Trophoblast cell (in vitro differentiated cells and primary cell): ENCODE measurements at regions not wholly inside any gene's neighbourhood (a gene's known extent, or its start where the extent isn't known, plus 50 kb on each side); places are given as distances from the start of the nearest gene placed in this dataset.

Source experiments
- DNase-seq, 2 donors: peaks; one replicate each; pipeline ENCODE4 v3.0.0-alpha.2; 2016
- H2AFZ ChIP-seq: 2 replicates; pipeline ENCODE4 v1.6.1; 2013; ENCODE audit warnings: low read length, moderate library complexity, mild to moderate bottlenecking; ENCODE audit not compliant: insufficient read depth, poor library complexity
- H2AK5ac ChIP-seq: 2 replicates; pipeline ENCODE4 v1.6.1; 2013; ENCODE audit warnings: mild to moderate bottlenecking, low read length
- H2BK120ac ChIP-seq: 2 replicates; pipeline ENCODE4 v1.6.1; 2013; ENCODE audit warnings: low read length, mild to moderate bottlenecking, moderate library complexity; ENCODE audit not compliant: insufficient read depth, poor library complexity
- H2BK12ac ChIP-seq: 2 replicates; pipeline ENCODE4 v1.6.1; 2013; ENCODE audit warnings: mild to moderate bottlenecking, low read length, moderate library complexity
- H2BK5ac ChIP-seq: 2 replicates; pipeline ENCODE4 v1.6.1; 2013; ENCODE audit warnings: low read length, low read depth, moderate library complexity, mild to moderate bottlenecking; ENCODE audit not compliant: poor library complexity
- H3K14ac ChIP-seq: 2 replicates; pipeline ENCODE4 v1.6.1; 2013; ENCODE audit warnings: mild to moderate bottlenecking, low read length
- H3K18ac ChIP-seq: 2 replicates; pipeline ENCODE4 v1.6.1; 2013; ENCODE audit warnings: mild to moderate bottlenecking, low read length
- H3K23ac ChIP-seq: 2 replicates; pipeline ENCODE4 v1.6.1; 2013; ENCODE audit warnings: low read length
- H3K27ac ChIP-seq: 2 replicates; pipeline ENCODE4 v1.5.1; 2013; ENCODE audit warnings: low read depth, mild to moderate bottlenecking, inconsistent platforms, low read length, moderate library complexity
- H3K27me3 ChIP-seq: 2 replicates; pipeline ENCODE4 v1.6.1; 2013; ENCODE audit warnings: inconsistent platforms, mild to moderate bottlenecking, low read length, moderate library complexity; ENCODE audit not compliant: insufficient read depth
- H3K36me3 ChIP-seq, 2 experiments: 1 replicate in 1 of 2; 2 replicates in 1 of 2; pipeline ENCODE4 v1.6.1; 2013; ENCODE audit warnings: low read length in 2 of 2, mild to moderate bottlenecking in 2 of 2, moderate library complexity in 1 of 2; ENCODE audit not compliant: insufficient read depth in 2 of 2, control insufficient read depth in 1 of 2
- H3K4ac ChIP-seq: 2 replicates; pipeline ENCODE4 v1.6.1; 2013; ENCODE audit warnings: low read depth, mild to moderate bottlenecking, low read length, moderate library complexity
- H3K4me1 ChIP-seq, 2 experiments: 1 replicate in 1 of 2; 2 replicates in 1 of 2; pipeline ENCODE4 v1.6.1; 2013; ENCODE audit warnings: low read length in 2 of 2, mild to moderate bottlenecking in 2 of 2, moderate library complexity in 1 of 2; ENCODE audit not compliant: insufficient read depth in 2 of 2, control insufficient read depth in 1 of 2
- H3K4me2 ChIP-seq: 2 replicates; pipeline ENCODE4 v1.6.1; 2013; ENCODE audit warnings: inconsistent platforms, mild to moderate bottlenecking, low read length, moderate library complexity
- H3K4me3 ChIP-seq: 2 replicates; pipeline ENCODE4 v1.5.1; 2013; ENCODE audit warnings: mild to moderate bottlenecking, low read depth, low read length, inconsistent platforms
- H3K79me1 ChIP-seq: one replicate; pipeline ENCODE4 v1.6.1; 2013; ENCODE audit warnings: low read length
- H3K79me2 ChIP-seq: 2 replicates; pipeline ENCODE4 v1.6.1; 2013; ENCODE audit warnings: low read length, mild to moderate bottlenecking; ENCODE audit not compliant: control insufficient read depth, insufficient read depth, poor library complexity
- H3K9ac ChIP-seq: 2 replicates; pipeline ENCODE4 v1.6.1; 2013; ENCODE audit warnings: mild to moderate bottlenecking, low read length
- H3K9me3 ChIP-seq: 2 replicates; pipeline ENCODE4 v1.6.1; 2013; ENCODE audit warnings: low read depth, mild to moderate bottlenecking, control low read depth, inconsistent platforms, low read length; ENCODE audit not compliant: insufficient read depth
- H4K12ac ChIP-seq: 2 replicates; pipeline ENCODE4 v1.6.1; 2013; ENCODE audit warnings: low read depth, mild to moderate bottlenecking, low read length, moderate library complexity
- H4K8ac ChIP-seq: 2 replicates; pipeline ENCODE4 v1.6.1; 2013; ENCODE audit warnings: low read depth, mild to moderate bottlenecking, low read length, moderate library complexity
- H4K91ac ChIP-seq: one replicate; pipeline ENCODE4 v1.6.1; 2013; ENCODE audit warnings: low read depth, mild to moderate bottlenecking, low read length, moderate library complexity
- WGBS: extraction: QIAGEN DNeasy Blood & Tissue Kit; methylation state at CpG from one replicate; pipeline ENCODE4 v1.1.7; 2013; ENCODE audit warnings: missing lambda C conversion rate; ENCODE audit not compliant: insufficient read length, insufficient coverage; ENCODE audit errors: extremely low coverage; 5-methylcytosine and 5-hydroxymethylcytosine counted together

DNA sequence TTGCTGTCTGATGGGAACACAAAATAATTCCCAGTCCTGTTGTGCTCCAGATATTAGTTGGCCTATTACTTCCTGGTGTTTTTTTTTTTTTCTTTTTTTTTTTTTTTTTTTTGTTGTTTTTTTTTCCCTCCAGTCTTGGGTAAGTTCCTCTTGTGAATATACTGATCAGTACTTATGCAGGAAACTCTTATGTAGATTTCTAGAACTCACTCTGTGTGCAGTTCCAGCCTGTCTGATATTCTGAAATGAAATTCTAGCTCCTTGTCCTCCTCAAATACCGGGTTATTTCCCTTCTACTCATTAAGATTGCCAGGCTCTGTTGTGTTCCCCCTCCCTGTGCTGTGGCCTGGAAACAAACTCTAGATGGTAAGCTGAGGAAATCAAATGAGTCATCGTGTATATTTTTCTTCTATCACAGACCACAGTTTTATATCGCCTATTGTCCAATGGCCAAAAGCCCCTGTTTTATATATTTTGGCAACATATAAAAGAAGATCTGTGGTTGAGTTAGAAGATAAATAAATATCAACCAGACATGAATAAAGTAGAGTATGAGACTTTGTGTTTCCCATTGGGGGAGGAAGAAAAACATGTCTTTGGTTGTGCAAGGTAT lies 124.3 kb upstream of the UGT8 start:
- Histone ChIP-seq H3K9me3 (no peaks in the 10 kb centered on the region), H3K14ac (no peak overlapping the region), H2AFZ (no peak overlapping the region), H3K4me3 (no peak overlapping the region), H2AK5ac (no peak overlapping the region), H3K27me3 (no peaks in the 10 kb centered on the region), H4K8ac (no peak overlapping the region), H4K12ac (no peak overlapping the region), H3K27ac (no peak overlapping the region), H4K91ac (no peak overlapping the region), H3K4ac (no peak overlapping the region), H3K4me1 (no peaks in the 10 kb centered on the region), H3K23ac (no peak overlapping the region), H3K4me2 (no peak overlapping the region), H3K79me1 (no peaks in the 10 kb centered on the region), H3K9ac (no peak overlapping the region), H3K36me3 (no peaks in the 10 kb centered on the region), H2BK120ac (no peak overlapping the region), H3K79me2 (no peaks in the 10 kb centered on the region), H3K18ac (no peak overlapping the region), H2BK5ac (no peak overlapping the region), H2BK12ac (no peak overlapping the region)
- no peak for DNase-seq
- WGBS = no CpG with 5 or more reads among the region's 3 CpGs

DNA sequence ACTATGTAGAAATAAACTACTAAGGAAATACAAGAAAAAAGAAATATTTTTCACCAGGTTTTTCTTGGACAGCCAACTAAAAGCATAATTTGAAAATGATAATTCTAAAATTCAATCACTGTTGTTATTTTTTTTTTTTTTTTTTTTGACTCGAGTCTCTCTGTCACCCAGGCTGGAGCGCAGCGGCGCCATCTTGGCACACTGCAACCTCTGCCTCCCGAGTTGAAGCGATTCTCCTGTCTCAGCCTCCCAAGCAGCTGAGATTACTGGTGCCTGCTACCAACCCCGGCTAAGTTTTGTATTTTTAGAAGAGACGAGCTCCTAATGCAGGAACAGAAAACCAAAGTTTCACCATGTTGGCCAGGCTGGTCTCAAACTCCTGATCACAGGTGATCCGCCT lies 122.3 kb upstream of the UGT8 start:
- no CpG with 5 or more reads among the region's 9 CpGs for WGBS
- Histone ChIP-seq H3K4me2 (no peak overlapping the region), H3K14ac (no peak overlapping the region), H3K18ac (no peak overlapping the region), H3K4me3 (no peak overlapping the region), H3K4ac (no peak overlapping the region), H3K36me3 (no peaks in the 10 kb centered on the region), H2AK5ac (no peak overlapping the region), H4K91ac (no peak overlapping the region), H3K27ac (no peak overlapping the region), H3K23ac (no peak overlapping the region), H2BK5ac (no peak overlapping the region), H4K12ac (no peak overlapping the region), H3K79me2 (no peaks in the 10 kb centered on the region), H3K9ac (no peak overlapping the region), H3K79me1 (no peaks in the 10 kb centered on the region), H2BK120ac (no peak overlapping the region), H3K27me3 (no peaks in the 10 kb centered on the region), H2BK12ac (no peak overlapping the region), H3K9me3 (no peaks in the 10 kb centered on the region), H2AFZ (no peak overlapping the region), H4K8ac (no peak overlapping the region), H3K4me1 (no peaks in the 10 kb centered on the region)
- no peak for DNase-seq

- WGBS = no CpG with 5 or more reads among the region's 3 CpGs
- Histone ChIP-seq H3K18ac (no peak overlapping the region), H3K14ac (no peak overlapping the region), H3K27me3 (no peaks in the 10 kb centered on the region), H2BK12ac (no peak overlapping the region), H3K4ac (no peak overlapping the region), H2BK120ac (no peak overlapping the region), H3K4me3 (no peak overlapping the region), H3K23ac (no peak overlapping the region), H2AK5ac (no peak overlapping the region), H3K27ac (no peak overlapping the region), H4K91ac (no peak overlapping the region), H3K4me1 (no peaks in the 10 kb centered on the region), H3K4me2 (no peak overlapping the region), H3K79me2 (no peaks in the 10 kb centered on the region), H4K12ac (no peak overlapping the region), H4K8ac (no peak overlapping the region), H3K36me3 (no peaks in the 10 kb centered on the region), H3K9ac (no peak overlapping the region), H2BK5ac (no peak overlapping the region), H3K79me1 (no peaks in the 10 kb centered on the region), H2AFZ (no peak overlapping the region), H3K9me3 (no peaks in the 10 kb centered on the region)
- DNase-seq = no peak
Observed at GRCh38 chr4:114479595-114479994, 119.0 kb upstream of the UGT8 start.

DNA sequence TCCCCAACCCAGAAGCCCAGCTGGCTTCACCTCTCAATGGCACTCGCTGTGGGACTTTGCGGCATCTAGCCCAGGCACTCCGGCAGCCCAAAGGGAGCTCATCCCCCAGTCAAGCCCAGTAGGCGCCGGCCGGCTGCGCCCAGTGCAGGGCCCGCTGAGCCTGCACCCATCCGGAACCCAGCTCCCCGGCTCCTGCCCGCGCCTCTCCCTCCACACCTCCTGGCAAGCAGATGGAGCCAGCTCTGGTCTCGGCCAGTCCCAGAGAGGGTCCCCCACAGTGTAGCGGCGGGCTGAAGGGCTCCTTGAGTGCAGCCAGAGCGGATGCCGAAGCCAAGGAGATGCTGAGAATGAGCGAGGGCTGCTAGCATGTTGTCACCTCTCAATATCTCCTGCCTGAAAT lies 116.8 kb upstream of the UGT8 start:
- no peak overlapping the region for H3K4me3 ChIP-seq

More for the DNA sequence above, 116.8 kb upstream of the UGT8 start:
- H3K9me3 ChIP-seq = no peaks in the 10 kb centered on the region
- no peak overlapping the region for H3K18ac ChIP-seq
- H3K9ac ChIP-seq = no peak overlapping the region
- no peak overlapping the region for H2BK120ac ChIP-seq
- no peak overlapping the region for H4K91ac ChIP-seq
- no peaks in the 10 kb centered on the region for H3K79me1 ChIP-seq
- no peaks in the 10 kb centered on the region for H3K4me1 ChIP-seq
- H3K36me3 ChIP-seq = no peaks in the 10 kb centered on the region
- no peak overlapping the region for H3K4ac ChIP-seq
- H3K14ac ChIP-seq = no peak overlapping the region
- no peak overlapping the region for H3K27ac ChIP-seq
- H2AK5ac ChIP-seq = no peak overlapping the region
- no peak overlapping the region for H2BK5ac ChIP-seq
- DNase-seq = no peak
- H3K23ac ChIP-seq = no peak overlapping the region
- WGBS = no CpG with 5 or more reads among the region's 18 CpGs
- H3K4me2 ChIP-seq = no peak overlapping the region
- no peak overlapping the region for H4K8ac ChIP-seq
- no peak overlapping the region for H4K12ac ChIP-seq
- H3K27me3 ChIP-seq = no peaks in the 10 kb centered on the region
- H2AFZ ChIP-seq = no peak overlapping the region
- H3K79me2 ChIP-seq = no peaks in the 10 kb centered on the region
- no peak overlapping the region for H2BK12ac ChIP-seq
